K562 (cell line): ENCODE measurements at regions not wholly inside any gene's neighbourhood (a gene's known extent, or its start where the extent isn't known, plus 50 kb on each side); places are given as distances from the start of the nearest gene placed in this dataset.

Source experiments
- ATAC-seq: fragments of 200-7000 bp; cut with Tn5 transposase; 3 replicates; pipeline ENCODE4 v1.9.1; 2020; ENCODE audit warnings: moderate library complexity
- BruUV-seq: library from RNA; stranded (reverse); fragments of 400-500 nt; replicated peaks from 2 replicates; lab custom pipeline; 2021; lab: Mats Ljungman, UMichigan
- CTCF ChIA-PET: fragments of 300-600 bp; formaldehyde crosslinking; extraction: SDS; loops from one replicate; lab custom pipeline; 2021; ENCODE audit warnings: low intra/inter-chr PET ratio; lab: Yijun Ruan, JAX
- POLR2A ChIA-PET: fragments of 300-600, 350-650 bp; sonication (Branson Sonifier 250); formaldehyde crosslinking; extraction: SDS; loops from one replicate; lab custom pipeline; 2021; ENCODE audit warnings: antibody characterized with exemption, inconsistent platforms; lab: Yijun Ruan, JAX
- DNase-seq, 4 experiments: peaks; one replicate each; pipeline versions ENCODE4 v3.0.0 to v3.0.0-alpha.2; 2011 to 2018; ENCODE audit warnings: low spot score in 3 of 4, mixed read lengths in 3 of 4; ENCODE audit errors: extremely low read depth in 1 of 4
- FAIRE-seq: peaks from 2 replicates; lab custom pipeline; 2011; peaks lifted over from hg19 to GRCh38; lab: Jason Lieb, UNC
- H2AFZ ChIP-seq: 2 replicates; pipeline ENCODE4 v1.6.0; 2011; ENCODE audit warnings: low read depth, low read length, control low read depth, inconsistent platforms
- H3K27ac ChIP-seq: fragments of 200-600 bp; 3 replicates; pipeline ENCODE4 v1.8.0; 2011; ENCODE audit warnings: low read depth, mild to moderate bottlenecking, control low read depth, inconsistent platforms, low read length, moderate library complexity, mixed read lengths; ENCODE audit errors: extremely low read depth
- H3K27me3 ChIP-seq, 2 experiments: fragments of 300-600 bp in 1 of 2; 2 replicates in 1 of 2; 3 replicates in 1 of 2; pipeline versions ENCODE4 v1.6.0 to v1.8.0; 2011; ENCODE audit warnings: inconsistent platforms in 2 of 2, low read length in 2 of 2, mild to moderate bottlenecking in 1 of 2, mixed read lengths in 1 of 2, moderate library complexity in 1 of 2; ENCODE audit not compliant: control insufficient read depth in 2 of 2, insufficient read depth in 2 of 2
- H3K36me3 ChIP-seq: fragments of 300-600 bp; 3 replicates; pipeline ENCODE4 v1.8.0; 2011; ENCODE audit warnings: mild to moderate bottlenecking, low read length, inconsistent platforms; ENCODE audit not compliant: control insufficient read depth, insufficient read depth
- H3K4me1 ChIP-seq, 2 experiments: fragments of 200-600 bp in 1 of 2; replicated peaks in 1 of 2; 2 replicates in 1 of 2; 3 replicates in 1 of 2; pipeline versions ENCODE4 v1.5.1 to v1.8.0; 2011; ENCODE audit warnings: inconsistent platforms in 2 of 2, low read length in 2 of 2, mild to moderate bottlenecking in 1 of 2, mixed read lengths in 1 of 2, moderate library complexity in 1 of 2; ENCODE audit not compliant: control insufficient read depth in 2 of 2, insufficient read depth in 2 of 2
- H3K4me2 ChIP-seq: 2 replicates; pipeline ENCODE4 v1.6.1; 2011; ENCODE audit warnings: low read length, control low read depth, inconsistent platforms, mixed read lengths; ENCODE audit not compliant: insufficient read depth
- H3K4me3 ChIP-seq: fragments of 200-600 bp; sonication (generic), shearing (Covaris generic); 2 replicates; pipeline ENCODE4 v1.5.1; 2016; ENCODE audit warnings: control low read depth, inconsistent platforms
- H3K79me2 ChIP-seq: fragments of 200-600 bp; 3 replicates; pipeline ENCODE4 v1.8.0; 2011; ENCODE audit warnings: low read length, inconsistent platforms; ENCODE audit not compliant: control insufficient read depth, insufficient read depth
- H3K9ac ChIP-seq, 2 experiments: 2 replicates each; pipeline versions ENCODE4 v1.6.0 to v1.6.1; 2011; ENCODE audit warnings: low read depth in 2 of 2, low read length in 2 of 2, control low read depth in 1 of 2, inconsistent platforms in 1 of 2, mild to moderate bottlenecking in 1 of 2, mixed read lengths in 1 of 2; ENCODE audit not compliant: insufficient read depth in 1 of 2
- H3K9me1 ChIP-seq: one replicate; pipeline ENCODE4 v1.6.0; 2011; ENCODE audit warnings: inconsistent platforms, mild to moderate bottlenecking, low read length, moderate library complexity; ENCODE audit not compliant: control insufficient read depth, insufficient read depth
- H3K9me3 ChIP-seq: replicated peaks from 2 replicates; pipeline ENCODE4 v1.5.1; 2011; ENCODE audit warnings: low read depth, low read length, inconsistent platforms; ENCODE audit not compliant: control insufficient read depth, insufficient read depth
- H4K20me1 ChIP-seq: replicated peaks from 2 replicates; pipeline ENCODE4 v1.6.1; 2011; ENCODE audit warnings: low read length, inconsistent platforms, mixed read lengths; ENCODE audit not compliant: control insufficient read depth, insufficient read depth
- CREM ChIP-seq: IDR thresholded peaks from 2 replicates; pipeline ENCODE4 v1.6.1; 2014; ENCODE audit warnings: antibody characterized with exemption, low read depth
- KAT7 ChIP-seq: sonication (generic); formaldehyde crosslinking; IDR thresholded peaks from 2 replicates; pipeline ENCODE4 v1.8.0; 2022; ENCODE audit warnings: missing genetic modification reagents, mild to moderate bottlenecking, borderline replicate concordance
- ZNF785 ChIP-seq: fragments of 250-450 bp; sonication (Bioruptor Pico); IDR thresholded peaks from 2 replicates; pipeline ENCODE4 v1.4.0; 2020; ENCODE audit warnings: mild to moderate bottlenecking
- WGBS: fragments of 100-300 bp; shearing (Covaris generic); methylation state at CpG from one replicate; pipeline ENCODE4 v1.1.6; 2016; ENCODE audit warnings: low coverage, mixed read lengths; ENCODE audit not compliant: insufficient coverage; ENCODE audit errors: missing lambda C conversion rate; 5-methylcytosine and 5-hydroxymethylcytosine counted together
- in situ Hi-C: fragments of 300-500 bp; cut with MboI; formaldehyde crosslinking; loops from 4 replicates; pipeline ENCODE4 v1.15.0; 2018; ENCODE audit warnings: inconsistent platforms, mixed read lengths
- intact Hi-C: fragments of 100-400 bp; cut with micrococcal nuclease; formaldehyde crosslinking; loops from 2 replicates; pipeline ENCODE4 v1.14.2; 2022
- TF ChIP-seq, protein P1 (sequence below): fragments of 250-450 bp; sonication (Bioruptor Pico); IDR thresholded peaks from 2 replicates; pipeline ENCODE4 v1.9.0; 2021; ENCODE audit warnings: mild to moderate bottlenecking
- TF ChIP-seq, protein P2 (sequence below): fragments of 200-800 bp; sonication (Bioruptor generic); IDR thresholded peaks from 2 replicates; pipeline ENCODE4 v1.6.1; 2016; ENCODE audit warnings: missing genetic modification characterization, missing compliant biosample characterization
- TF ChIP-seq, protein P3 (sequence below): sonication (generic); formaldehyde crosslinking; IDR thresholded peaks from 2 replicates; pipeline ENCODE4 v1.8.0; 2023; ENCODE audit warnings: missing genetic modification reagents, mild to moderate bottlenecking, borderline replicate concordance

DNA sequence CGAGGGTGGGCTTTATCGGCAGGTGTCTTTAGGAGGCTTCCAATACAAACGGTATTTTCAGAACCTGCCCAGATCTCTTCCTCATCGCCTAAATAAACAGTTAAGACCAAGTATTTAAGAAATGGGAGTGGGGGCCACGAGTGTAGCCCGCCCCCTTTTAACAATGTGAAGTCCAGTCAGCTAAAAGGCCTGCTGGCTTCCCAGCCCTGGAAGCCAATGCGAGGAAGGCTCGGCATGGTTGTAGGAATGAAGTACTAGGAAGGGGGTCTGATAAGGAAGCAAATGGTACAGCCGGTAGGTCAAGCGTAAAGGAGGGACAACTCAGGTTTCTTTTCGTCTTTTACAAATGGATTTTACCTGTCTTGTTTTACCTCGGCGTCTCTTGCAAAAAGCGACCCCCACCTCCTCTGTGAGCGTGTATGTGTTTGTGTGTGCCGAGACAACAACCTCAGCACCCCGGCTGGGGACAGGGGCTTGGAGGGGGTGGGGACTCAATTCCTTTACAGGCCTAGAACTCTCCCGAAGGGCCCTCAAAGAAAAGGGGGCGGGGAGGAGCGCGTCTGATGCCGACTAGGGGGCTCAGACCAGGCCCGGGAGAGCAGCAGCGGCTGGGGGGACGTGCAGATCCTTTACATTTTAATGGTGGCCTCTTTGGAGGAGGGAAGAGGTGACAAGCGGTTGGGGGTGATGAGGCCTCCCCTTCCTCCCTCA is 147.6 kb downstream of the GPR85 start:
- DNase-seq (peak; percentile 56 to 71 (median 62)), ATAC-seq (peak; percentile 56), FAIRE-seq (peak; percentile 59)
- H3K27me3 ChIP-seq: no peaks in the 10 kb centered on the region
- peak overlapping the region; percentile 98 for H3K4me2 ChIP-seq
- H3K27ac ChIP-seq: peak overlapping the region; percentile 57
- peaks cover 22% of the 10 kb centered on the region for H3K79me2 ChIP-seq
- H3K9ac ChIP-seq: peak overlapping the region; percentile 48 to 92
- intact Hi-C loops (loop anchor here (5.0 kb wide), 1 partner anchor 147 kb away; the partner anchor contains the start of gene TMEM168), in situ Hi-C loops (no loop called here)
- no peaks in the 10 kb centered on the region; the same call in 2 of the 3 replicates for H3K36me3 ChIP-seq
- POLR2A ChIA-PET: interaction anchor here (0.7 to 2.2 kb wide), 11 partner anchors 8 to 489 kb away, joined by 3 to 12 read pairs (median 4); partner anchors contain the start of gene IFRD1
- CTCF ChIA-PET: no interaction called here
- peaks cover 3 to 7% of the 10 kb centered on the region in 2 experiments; a peak in 3 of 5 replicates for H3K4me1 ChIP-seq
- BruUV-seq: TSS peak; percentile 43
- H2AFZ ChIP-seq: peak overlapping the region; percentile 100
- no peaks in the 10 kb centered on the region for H4K20me1 ChIP-seq
- H3K4me3 ChIP-seq: peak overlapping the region; percentile 81
- 3% methylated on average over 22 of the region's 26 CpGs for WGBS
- H3K9me1 ChIP-seq: no peaks in the 10 kb centered on the region
- H3K9me3 ChIP-seq: no peaks in the 10 kb centered on the region
- TF ChIP-seq CREM (no peak), ZNF785 (CRISPR knock-in tag) (no peak), KAT7 (CRISPR knock-in tag) (peak; percentile 19; the same call in 1 of the 2 replicates)
- TF ChIP-seq, protein P1, sequence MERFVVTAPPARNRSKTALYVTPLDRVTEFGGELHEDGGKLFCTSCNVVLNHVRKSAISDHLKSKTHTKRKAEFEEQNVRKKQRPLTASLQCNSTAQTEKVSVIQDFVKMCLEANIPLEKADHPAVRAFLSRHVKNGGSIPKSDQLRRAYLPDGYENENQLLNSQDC (CRISPR knock-in tag): no peak
- TF ChIP-seq, protein P2, sequence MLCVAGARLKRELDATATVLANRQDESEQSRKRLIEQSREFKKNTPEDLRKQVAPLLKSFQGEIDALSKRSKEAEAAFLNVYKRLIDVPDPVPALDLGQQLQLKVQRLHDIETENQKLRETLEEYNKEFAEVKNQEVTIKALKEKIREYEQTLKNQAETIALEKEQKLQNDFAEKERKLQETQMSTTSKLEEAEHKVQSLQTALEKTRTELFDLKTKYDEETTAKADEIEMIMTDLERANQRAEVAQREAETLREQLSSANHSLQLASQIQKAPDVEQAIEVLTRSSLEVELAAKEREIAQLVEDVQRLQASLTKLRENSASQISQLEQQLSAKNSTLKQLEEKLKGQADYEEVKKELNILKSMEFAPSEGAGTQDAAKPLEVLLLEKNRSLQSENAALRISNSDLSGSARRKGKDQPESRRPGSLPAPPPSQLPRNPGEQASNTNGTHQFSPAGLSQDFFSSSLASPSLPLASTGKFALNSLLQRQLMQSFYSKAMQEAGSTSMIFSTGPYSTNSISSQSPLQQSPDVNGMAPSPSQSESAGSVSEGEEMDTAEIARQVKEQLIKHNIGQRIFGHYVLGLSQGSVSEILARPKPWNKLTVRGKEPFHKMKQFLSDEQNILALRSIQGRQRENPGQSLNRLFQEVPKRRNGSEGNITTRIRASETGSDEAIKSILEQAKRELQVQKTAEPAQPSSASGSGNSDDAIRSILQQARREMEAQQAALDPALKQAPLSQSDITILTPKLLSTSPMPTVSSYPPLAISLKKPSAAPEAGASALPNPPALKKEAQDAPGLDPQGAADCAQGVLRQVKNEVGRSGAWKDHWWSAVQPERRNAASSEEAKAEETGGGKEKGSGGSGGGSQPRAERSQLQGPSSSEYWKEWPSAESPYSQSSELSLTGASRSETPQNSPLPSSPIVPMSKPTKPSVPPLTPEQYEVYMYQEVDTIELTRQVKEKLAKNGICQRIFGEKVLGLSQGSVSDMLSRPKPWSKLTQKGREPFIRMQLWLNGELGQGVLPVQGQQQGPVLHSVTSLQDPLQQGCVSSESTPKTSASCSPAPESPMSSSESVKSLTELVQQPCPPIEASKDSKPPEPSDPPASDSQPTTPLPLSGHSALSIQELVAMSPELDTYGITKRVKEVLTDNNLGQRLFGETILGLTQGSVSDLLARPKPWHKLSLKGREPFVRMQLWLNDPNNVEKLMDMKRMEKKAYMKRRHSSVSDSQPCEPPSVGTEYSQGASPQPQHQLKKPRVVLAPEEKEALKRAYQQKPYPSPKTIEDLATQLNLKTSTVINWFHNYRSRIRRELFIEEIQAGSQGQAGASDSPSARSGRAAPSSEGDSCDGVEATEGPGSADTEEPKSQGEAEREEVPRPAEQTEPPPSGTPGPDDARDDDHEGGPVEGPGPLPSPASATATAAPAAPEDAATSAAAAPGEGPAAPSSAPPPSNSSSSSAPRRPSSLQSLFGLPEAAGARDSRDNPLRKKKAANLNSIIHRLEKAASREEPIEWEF: no peak
- TF ChIP-seq, protein P3, sequence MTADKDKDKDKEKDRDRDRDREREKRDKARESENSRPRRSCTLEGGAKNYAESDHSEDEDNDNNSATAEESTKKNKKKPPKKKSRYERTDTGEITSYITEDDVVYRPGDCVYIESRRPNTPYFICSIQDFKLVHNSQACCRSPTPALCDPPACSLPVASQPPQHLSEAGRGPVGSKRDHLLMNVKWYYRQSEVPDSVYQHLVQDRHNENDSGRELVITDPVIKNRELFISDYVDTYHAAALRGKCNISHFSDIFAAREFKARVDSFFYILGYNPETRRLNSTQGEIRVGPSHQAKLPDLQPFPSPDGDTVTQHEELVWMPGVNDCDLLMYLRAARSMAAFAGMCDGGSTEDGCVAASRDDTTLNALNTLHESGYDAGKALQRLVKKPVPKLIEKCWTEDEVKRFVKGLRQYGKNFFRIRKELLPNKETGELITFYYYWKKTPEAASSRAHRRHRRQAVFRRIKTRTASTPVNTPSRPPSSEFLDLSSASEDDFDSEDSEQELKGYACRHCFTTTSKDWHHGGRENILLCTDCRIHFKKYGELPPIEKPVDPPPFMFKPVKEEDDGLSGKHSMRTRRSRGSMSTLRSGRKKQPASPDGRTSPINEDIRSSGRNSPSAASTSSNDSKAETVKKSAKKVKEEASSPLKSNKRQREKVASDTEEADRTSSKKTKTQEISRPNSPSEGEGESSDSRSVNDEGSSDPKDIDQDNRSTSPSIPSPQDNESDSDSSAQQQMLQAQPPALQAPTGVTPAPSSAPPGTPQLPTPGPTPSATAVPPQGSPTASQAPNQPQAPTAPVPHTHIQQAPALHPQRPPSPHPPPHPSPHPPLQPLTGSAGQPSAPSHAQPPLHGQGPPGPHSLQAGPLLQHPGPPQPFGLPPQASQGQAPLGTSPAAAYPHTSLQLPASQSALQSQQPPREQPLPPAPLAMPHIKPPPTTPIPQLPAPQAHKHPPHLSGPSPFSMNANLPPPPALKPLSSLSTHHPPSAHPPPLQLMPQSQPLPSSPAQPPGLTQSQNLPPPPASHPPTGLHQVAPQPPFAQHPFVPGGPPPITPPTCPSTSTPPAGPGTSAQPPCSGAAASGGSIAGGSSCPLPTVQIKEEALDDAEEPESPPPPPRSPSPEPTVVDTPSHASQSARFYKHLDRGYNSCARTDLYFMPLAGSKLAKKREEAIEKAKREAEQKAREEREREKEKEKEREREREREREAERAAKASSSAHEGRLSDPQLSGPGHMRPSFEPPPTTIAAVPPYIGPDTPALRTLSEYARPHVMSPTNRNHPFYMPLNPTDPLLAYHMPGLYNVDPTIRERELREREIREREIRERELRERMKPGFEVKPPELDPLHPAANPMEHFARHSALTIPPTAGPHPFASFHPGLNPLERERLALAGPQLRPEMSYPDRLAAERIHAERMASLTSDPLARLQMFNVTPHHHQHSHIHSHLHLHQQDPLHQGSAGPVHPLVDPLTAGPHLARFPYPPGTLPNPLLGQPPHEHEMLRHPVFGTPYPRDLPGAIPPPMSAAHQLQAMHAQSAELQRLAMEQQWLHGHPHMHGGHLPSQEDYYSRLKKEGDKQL (CRISPR knock-in tag): peak; percentile 66; the same call in 1 of the 2 replicates
